ENCODE measurements at regions not wholly inside any gene's neighbourhood (a gene's known extent, or its start where the extent isn't known, plus 50 kb on each side); places are given as distances from the start of the nearest gene placed in this dataset.
"Not testable (repeated sequence)": the region's sequence is repeated elsewhere in the genome, so short reads cannot be mapped to it uniquely, and the experiment has no call there.

DNA sequence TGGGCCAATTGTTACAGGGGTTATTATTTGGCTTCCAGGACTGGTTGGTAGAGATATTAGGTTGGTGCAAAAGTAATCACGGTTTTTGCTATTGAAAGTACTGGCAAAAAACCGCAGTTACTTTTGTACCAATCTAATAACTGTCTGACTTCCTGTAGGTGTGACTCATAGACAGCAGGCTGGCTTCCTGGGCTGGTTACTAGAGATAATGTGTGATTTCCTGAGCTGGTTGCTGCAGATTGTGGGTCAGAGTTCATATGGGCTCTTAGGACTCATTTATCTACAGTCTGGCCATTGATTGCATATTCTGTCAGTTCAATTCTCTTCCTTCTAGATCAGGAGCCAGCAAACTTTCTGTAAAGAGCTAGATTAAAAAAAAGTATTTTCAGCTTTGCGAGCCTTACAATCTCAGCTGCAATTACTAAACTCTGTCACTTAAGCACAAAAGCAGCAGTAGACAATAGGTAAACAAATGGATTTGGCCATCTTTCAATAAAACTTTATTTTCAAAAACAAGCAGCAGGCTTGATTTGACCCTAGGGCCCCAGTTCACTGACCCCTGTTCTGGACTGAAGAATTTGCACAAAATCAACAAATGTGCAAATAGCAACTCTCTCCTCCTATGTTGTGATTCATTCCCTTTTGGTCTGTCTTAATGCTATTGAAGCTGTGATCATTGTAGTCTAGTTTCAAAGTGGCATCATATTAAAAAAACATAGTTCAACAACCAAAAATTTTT is 50.8 kb upstream of the BOD1L1 start:
- DNase-seq, result no peak

DNA sequence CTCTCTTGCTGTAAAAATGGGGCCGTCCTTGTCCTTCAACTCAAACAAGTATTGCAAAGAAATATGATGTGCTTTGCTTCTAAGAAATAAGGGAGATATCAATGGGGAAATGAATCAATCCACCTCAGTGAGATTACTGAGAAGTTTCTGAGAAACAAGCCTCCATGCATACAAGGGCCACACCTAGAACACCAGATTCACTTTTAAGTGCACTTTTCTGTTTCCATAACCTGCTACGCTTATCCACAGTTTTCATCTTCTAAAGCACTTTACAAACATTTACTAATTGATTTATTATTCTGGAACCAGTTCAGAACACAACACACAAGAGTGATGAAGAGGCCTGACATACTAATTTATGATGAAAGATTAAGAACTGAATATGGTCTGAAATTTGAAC is 54.0 kb upstream of the BOD1L1 start:
- DNase-seq, result no peak

DNA sequence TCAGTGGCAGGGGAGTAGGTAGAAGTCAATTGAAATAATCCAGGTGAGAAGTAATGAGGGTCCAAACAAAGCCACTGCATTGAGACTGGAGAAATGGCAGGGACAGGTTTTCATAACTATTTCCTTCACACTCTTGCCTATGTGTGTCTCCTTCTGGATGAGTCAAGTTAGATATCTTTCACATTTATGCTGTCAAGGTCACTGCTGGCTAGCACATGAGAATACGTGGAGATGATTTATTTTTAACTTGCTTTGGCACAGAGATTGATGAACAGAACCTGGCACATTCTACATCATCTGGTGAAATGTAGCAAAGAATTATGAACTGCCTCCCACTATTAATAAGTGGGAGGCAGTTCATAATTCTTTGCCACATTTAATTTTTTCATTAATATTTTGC is 66.7 kb upstream of the BOD1L1 start:
- no peak for DNase-seq

DNA sequence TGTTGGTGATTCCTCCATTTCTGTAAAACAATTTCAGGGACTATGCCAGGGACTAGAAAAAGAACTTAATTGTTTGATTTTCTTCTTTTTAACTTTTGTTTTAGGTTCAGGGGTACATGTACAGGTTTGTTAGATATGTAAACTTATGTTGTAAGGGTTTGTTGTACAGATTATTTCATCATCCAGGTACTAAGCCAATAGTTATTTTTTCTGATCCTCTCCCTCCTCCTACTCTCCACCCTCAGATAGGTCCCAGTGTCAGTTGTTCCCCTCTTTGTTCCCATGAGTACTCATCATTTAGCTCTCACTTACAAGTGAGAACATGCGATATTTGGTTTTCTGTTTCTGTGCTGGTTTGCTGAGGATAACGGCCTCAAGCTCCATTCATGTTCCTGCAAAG is 70.8 kb upstream of the BOD1L1 start:
- no peak for DNase-seq

DNA sequence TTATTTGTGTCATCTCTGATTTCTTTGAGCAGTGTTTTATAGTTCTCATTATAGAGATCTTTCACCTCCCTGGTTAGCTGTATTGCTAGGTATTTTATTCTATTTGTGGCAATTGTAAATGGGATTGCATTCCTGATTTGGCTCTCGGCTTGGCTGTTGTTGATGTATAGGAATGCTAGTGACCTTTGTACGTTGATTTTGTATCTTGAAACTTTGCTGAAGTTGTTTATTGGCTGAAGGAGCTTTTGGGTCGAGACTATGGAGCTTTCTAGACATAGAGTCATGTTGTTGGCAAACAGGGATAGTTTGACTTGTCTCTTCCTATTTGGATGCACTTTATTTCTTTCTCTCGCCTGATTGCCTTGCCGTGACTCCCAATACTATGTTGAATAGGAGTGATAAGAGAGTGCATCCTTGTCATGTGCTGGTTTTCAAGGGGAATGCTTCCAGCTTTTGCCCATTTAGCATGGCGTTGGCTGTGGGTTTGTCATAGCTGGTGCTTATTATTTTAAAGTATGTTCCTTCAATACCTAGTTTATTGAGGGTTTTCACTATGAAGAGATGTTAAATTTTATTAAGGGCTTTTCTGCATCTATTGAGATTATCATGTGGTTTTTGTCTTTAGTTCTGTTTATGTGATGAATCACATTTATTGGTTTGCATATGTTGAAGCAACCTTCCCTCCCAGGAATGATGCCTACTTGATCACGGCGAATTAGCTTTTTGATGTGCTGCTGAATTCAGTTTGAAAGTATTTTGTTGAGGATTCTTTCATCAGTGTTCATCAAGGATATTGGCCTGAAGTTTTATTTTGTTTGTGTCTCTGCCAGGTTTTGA is 72.7 kb upstream of the BOD1L1 start:
- DNase-seq, result no peak

DNA sequence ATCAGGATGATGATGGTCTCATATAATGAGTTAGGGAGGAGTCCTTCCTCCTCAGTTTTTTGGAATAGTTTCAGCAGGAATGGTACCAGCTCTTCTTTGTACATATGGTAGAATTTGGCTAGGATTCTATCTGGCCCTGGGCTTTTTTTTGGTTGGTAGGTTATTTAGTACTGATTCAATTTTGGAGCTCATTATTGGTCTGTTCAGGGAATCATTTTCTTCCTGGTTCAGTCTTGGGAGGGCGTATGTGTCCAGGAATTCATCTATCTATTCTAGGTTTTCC is 73.3 kb upstream of the BOD1L1 start:
- DNase-seq, result not testable (repeated sequence)

DNA sequence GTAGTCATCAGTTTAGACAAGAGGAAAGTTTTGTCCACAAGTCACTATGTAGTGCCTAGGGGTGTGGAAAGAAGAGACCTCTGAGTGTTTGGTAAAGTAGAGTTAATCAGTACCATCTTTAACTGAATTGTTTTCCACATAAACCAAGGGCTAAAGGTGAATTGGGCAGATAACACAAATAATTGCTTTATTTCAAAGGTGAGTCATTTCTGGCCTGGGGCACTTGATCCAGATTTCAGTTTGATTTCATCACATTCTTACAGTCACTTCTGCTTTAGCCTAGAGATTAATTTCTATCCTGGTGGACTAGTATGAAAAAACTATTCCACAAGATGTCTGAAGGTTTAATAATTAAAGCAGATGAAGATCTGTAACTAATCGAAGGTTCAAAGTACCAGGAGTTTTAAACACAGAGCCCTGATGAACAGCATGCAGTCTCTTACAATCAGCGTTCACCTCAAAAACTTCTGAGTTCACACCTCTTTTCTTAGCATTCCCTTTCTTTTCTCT is 74.5 kb upstream of the BOD1L1 start:
- DNase-seq, result no peak

DNA sequence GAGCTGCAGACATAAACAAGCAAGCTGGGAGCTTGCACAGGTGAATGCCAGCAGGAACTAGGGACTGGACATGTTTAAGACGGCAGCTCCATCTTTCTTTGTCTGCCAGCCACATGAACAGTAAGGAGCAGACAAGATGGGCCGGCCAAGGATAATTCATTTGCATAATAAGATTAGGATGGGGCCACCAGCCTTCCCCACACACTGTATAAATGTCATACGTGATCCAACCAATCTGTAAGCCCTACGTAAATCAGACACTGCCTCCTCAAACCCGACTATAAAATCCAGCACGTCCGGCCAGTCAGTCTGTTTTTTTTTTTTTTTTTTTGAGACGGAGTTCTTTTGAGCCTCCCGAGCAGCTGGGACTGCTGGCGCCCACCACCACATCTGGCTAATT is 75.6 kb upstream of the BOD1L1 start:
- DNase-seq, result no peak

DNA sequence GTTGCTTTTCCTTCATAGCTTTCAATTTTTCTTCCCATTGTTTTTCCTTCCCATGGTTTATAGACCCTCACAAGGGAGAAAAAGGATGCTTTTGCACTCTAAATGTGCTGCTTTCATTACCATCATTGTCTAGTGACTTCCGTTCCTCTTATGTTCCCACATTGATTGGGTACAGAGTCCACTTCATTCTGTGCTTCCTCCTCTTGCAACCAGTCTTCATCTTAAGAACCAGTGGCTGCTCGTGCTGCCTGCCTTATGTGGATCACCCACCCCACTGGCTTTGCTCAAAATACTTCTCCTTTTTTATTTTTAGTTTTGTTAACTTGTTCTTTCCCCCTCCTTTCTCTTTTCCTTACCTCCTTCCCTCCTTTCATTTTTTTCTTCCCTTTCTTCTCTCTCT is 76.5 kb upstream of the BOD1L1 start:
- DNase-seq, result no peak

DNA sequence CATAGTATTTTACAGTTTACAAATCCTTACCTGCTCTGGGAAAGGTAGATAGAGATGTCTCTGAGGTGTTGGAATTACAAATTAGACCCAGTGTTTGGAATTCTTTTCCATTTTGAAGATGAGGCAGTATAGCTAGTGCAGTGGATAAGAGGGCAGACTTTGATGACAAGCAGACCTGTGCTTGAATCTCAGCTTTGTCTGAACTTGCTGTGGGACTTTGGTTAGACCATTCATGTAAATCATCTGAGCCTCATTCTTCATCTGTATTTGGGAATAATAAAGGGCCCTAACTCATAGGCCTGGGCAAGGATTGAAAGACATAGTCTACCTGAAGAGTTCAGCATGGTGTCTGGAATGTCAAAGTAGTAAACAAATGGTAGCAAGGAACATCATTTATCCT is 77.2 kb upstream of the BOD1L1 start:
- DNase-seq, result no peak

DNA sequence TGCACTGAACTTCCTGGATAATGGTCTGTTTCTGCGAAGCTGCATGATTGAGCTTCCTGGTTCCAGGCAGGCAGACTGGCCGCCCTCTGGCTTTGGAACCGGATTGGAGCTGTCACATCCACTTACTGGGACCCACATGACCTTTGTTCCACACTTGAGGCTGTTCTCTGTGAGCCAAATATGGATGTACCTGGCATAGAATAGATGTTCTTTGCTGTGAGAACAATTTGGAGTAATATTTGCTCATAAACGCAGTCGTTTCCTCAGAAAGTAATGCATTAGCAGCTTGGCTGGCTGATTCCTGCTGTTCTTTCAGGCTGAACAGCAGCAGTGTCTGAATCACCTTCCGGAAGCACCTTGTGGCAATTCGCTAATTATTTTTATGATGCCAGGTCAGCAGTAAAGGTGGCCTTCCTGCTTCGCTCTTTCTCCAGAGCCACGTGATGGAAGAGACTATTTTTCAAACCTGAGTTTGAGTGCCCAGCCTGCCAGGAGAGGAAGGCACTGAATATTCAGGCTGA is 78.1 kb upstream of the BOD1L1 start:
- DNase-seq, result no peak

DNA sequence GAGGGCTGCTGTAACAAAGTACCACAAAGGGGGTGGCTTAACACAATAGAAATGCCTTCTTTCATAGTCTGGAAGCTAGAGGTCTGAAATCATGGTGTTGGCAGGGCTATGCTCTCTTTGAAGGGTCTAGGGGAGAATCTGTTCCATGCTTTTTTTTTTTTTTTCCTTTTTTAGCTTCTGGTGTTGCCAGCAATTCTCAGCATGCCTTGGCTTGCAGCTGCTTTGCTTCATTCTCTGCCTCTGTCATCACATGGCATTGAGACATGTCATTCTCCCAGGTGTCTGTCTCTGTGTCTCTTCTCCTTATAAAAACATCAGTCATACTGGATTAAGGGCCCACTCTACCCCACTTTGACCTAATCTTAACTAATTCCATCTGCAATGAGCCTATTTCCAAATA is 78.6 kb upstream of the BOD1L1 start:
- DNase-seq, result no peak

DNA sequence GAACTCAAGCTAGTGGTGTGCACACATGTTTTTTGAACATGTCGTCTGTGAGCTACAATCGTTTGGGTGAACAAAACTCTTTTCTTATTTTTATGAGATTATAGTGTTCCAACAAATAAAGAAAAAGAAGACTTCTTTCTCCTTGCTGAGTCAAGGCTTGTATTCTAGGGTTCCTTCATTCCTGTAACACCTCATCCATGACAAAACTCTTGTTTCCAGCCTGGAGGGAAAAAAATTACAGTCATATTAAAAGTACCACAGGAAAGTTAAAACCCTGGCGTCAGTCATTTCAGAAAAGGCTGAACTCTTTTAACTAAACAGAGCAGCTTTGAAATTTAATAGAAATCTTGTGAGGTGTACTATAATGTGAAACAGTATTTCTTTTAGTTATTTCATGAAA is 79.2 kb upstream of the BOD1L1 start:
- no peak for DNase-seq

DNA sequence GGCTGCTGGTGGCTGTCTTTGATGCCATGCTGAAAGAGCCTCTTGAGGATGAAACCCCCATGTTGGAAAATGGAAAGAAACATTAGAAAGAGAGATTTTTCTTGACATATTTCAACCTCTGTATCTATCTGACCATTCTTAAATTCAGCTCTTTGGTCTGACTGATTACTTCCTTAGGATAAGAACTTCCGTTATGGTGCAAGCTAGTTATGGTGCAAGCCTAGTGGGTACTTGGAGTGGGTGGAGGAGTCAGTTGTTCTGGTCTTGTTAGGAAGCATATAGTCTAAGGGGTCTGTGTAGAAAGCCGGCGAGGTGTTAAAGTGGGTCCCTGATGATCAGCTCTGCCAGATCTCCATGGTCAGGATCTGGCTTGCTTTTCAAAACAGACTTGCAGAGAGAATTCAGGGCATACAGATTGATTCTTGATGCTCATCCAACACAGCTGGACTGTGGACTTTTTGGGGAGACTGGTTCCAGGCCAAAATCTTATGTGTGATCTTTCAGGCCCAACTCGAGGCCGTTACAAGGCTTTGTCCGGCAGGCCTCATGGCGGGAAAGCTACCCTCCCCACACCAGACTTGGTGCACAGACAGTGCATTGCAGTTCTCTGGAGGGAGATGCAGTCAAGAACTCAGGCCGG is 82.8 kb upstream of the BOD1L1 start:
- DNase-seq, result no peak

DNA sequence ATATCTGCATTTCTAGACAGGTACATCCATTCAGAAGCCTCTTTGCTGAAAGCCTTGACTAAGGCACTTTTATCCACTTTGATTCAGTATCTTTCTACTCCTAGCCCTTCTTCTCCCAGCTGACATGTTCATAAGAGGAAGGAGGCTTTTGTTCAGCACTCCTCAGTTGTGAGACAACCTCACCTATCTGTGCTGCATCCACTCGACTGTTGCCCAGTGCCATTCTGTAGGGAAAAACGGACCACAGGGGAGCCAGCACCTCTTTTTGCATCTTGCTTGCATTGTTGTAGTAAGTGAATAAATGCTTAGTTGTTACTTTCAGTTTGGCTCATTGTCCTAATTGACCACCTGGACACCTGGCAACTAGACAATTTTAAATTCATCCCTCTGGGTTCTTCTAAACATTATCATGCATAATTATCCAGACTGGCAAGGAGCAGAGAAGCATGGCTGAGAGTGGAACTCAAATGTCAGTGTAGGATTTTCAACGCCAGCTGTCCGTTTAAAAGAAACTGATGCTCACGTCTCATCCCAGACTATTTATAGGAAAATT is 83.8 kb upstream of the BOD1L1 start:
- DNase-seq, result no peak

DNA sequence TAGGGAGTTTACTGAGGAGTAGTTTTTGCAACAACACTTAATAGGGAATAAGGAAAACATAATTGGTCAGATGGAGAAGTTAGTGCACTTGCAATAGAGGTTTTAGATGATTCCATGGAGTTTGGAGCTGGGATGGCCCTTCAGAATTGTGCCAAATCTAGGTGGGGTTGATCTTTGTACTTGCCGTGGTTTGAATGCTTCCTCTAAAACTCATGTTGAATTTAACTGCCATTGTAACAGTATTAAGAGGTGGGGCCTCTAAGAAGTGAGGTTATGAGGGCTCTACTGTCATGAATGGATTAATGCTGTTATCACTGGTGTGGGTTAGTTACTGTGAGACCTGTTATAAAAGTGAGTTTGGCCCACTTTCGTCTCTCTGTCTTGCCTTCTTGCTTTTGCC is 94.4 kb upstream of the BOD1L1 start:
- DNase-seq, result no peak

DNA sequence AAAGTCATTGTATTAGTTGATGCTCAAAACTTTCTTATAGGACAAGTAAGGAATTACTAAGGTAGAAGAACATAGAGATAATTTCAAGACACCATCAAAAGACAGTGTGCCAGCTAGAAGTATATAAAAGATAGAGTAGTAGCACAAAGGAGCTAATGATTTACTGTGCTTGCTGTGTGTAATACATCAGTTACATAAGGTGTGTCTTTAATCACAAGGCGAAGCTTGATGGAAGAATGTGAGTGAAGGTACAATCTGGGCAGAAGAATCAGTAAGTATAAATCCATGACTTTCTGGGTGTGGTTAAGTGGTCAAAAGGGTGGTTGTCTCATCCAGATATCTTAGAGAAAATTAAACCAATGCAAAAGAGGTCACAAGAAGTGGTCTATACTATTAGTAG is 95.1 kb upstream of the BOD1L1 start:
- no peak for DNase-seq

DNA sequence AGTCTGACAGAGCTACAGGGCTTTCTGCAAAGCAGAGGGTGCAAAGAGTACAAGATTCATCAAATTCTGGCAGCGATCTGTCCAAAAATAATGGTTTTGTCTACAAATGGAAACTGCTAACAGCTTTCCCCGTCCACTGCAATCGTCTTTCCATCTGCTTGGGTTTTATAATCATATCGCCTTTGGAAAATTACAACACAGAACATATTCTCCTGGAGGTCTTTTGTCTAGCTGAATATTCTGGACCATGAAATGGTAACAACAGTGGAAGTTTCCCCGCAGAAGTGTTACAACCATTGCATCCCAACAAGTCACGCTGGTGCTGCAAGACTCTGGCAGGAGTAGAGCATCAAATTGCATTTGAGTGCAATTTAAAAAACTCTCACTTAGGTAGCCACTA is 101.2 kb upstream of the BOD1L1 start:
- DNase-seq, result no peak

DNA sequence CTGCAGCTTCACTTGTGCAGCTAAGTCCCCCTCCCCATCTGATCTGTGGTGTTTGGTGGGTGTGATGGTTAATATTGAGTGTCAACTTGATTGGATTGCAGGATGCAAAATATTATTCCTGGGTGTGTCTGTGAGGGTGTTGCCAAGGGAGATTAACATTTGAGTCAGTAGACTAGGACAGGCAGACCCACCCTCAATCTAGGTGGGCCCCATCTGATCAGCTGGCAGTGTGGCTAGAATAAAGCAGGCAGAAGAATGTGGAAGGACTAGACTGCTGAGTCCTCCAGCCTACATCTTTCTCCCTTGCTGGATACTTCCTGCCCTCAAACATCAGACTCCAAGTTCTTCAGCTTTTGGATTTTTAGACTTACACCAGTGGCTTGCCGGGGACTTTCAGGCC is 103.5 kb upstream of the BOD1L1 start:
- no peak for DNase-seq

DNA sequence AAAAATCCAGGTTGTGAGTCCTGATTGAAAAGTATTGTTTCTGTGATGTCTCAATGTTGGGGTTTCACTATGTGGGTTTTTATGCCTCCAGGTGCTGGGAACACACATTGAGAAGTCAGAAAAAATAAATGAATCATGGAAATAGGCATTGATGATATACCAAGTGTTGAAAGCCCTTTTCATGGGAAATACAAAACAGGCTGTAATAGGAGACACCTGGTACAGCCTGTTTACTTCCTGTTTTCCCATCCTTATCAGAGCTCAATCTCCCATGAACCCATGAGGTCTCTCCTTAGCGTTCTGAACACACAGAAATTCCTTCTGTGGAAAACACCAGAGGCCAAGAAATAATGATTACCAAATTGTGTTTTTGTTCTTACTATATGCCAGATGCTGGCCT is 106.3 kb upstream of the BOD1L1 start:
- DNase-seq, result no peak

DNA sequence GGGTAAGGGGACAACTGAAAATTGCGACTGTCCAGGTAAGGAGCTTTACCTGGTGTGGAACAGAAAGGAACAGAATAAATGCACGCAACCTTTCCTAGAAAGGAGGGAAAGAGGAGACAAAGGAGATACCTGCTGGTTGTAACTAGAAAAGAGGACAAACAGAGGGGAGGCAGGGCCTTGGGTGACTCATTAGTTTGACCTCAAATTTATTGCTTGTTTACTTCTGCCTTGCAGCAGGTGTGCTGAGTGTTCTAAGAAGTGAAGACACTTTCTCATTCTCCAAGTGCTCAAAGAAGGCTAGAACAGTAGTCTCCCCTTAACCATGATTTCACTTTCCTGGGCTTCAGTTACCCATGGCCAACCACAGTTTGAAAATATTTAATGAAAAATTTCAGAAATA is 123.1 kb upstream of the BOD1L1 start:
- no peak for DNase-seq

DNA sequence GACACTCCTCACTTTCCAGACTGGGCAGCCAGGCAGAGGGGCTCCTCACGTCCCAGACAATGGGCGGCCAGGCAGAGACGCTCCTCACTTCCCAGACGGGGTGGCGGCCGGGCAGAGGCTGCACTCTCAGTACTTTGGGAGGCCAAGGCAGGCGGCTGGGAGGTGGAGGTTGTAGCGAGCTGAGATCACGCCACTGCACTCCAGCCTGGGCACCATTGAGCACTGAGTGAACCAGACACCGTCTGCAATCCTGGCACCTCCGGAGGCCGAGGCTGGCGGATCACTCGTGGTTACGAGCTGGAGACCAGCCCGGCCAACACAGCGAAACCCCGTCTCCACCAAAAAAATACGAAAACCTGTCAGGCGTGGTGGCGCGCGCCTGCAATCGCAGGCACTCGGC is 134.1 kb upstream of the BOD1L1 start:
- DNase-seq, result not testable (repeated sequence)

DNA sequence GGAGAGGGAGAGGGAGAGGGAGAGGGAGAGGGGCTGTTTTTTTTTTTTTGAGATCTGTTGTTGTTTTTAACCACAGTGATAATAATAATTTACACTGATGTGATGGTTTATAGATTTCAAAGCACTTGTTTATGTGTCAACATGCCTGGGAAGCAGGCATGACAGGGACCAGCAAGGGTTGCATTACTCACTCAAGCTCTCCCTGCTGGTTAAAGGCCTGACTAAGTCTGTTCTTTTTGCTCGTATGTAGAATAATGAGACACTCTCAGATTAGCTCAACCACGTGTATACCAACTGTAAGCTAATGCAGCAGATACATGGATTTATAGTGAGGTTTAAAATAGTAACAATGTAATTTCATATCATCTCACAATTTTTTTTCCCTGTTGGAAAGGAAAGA is 134.6 kb upstream of the BOD1L1 start:
- no peak for DNase-seq

DNA sequence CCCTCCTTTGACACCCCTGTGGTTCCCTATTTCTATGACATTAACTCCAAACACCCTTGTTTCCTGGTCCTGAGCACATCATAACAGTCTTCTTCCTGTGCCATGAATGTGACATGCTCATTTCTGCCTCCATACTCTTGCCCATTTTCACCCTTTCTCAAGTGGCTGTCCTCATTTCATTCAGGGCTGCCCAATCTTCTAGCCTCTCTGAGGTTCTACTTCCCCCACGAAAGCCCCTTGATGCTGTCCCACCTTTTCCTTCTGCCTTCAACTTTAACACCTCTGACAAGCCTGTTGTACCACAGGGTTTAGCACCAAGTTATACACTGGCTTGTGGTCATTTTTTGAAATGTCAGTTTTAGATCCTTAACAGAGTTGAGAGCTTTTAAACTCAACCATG is 136.2 kb upstream of the BOD1L1 start:
- no peak for DNase-seq

All from activated CD4-positive, CD25-positive, alpha-beta regulatory T cell (primary cell).